GM23338 (cell line): ENCODE measurements at regions not wholly inside any gene's neighbourhood (a gene's known extent, or its start where the extent isn't known, plus 50 kb on each side); places are given as distances from the start of the nearest gene placed in this dataset.

ENCODE experiments used
- ATAC-seq: fragments of 200-7000 bp; cut with Tn5 transposase; 3 replicates; pipeline ENCODE4 v1.9.1; 2020
- DNase-seq: peaks from one replicate; pipeline ENCODE4 v3.0.0-alpha.2; 2015; ENCODE audit warnings: low spot score
- H2AFZ ChIP-seq: fragments of 200-600 bp; sonication (generic); 2 replicates; pipeline ENCODE4 v1.8.0; 2016; ENCODE audit warnings: antibody characterized with exemption, mild to moderate bottlenecking, moderate library complexity
- H3F3A ChIP-seq: fragments of 200-600 bp; sonication (generic); replicated peaks from 2 replicates; pipeline ENCODE4 v1.8.0; 2017; ENCODE audit warnings: antibody characterized with exemption, mixed run types, low read depth
- H3K27ac ChIP-seq: fragments of 200-600 bp; sonication (generic); 2 replicates; pipeline ENCODE4 v1.6.1; 2016; ENCODE audit warnings: low read depth
- H3K27me3 ChIP-seq: fragments of 200-600 bp; sonication (generic); 2 replicates; pipeline ENCODE4 v1.8.0; 2016; ENCODE audit warnings: mild to moderate bottlenecking, mixed run types, moderate library complexity; ENCODE audit not compliant: insufficient read depth
- H3K36me3 ChIP-seq: fragments of 200-600 bp; sonication (generic); 2 replicates; pipeline ENCODE4 v1.8.0; 2016; ENCODE audit warnings: mild to moderate bottlenecking; ENCODE audit not compliant: insufficient read depth
- H3K4me1 ChIP-seq: fragments of 200-600 bp; sonication (generic); 2 replicates; pipeline ENCODE4 v1.8.0; 2016; ENCODE audit warnings: mild to moderate bottlenecking, moderate library complexity; ENCODE audit not compliant: insufficient read depth
- H3K4me2 ChIP-seq: fragments of 200-600 bp; sonication (generic); 2 replicates; pipeline ENCODE4 v1.7.1; 2017; ENCODE audit warnings: mixed run types
- H3K4me3 ChIP-seq: fragments of 200-600 bp; sonication (generic); 2 replicates; pipeline ENCODE4 v1.6.1; 2016; ENCODE audit warnings: mixed run types
- H3K79me2 ChIP-seq: fragments of 200-600 bp; sonication (generic); replicated peaks from 2 replicates; pipeline ENCODE4 v1.8.0; 2017; ENCODE audit warnings: mild to moderate bottlenecking; ENCODE audit not compliant: insufficient read depth
- H3K9me2 ChIP-seq: fragments of 200-600 bp; sonication (generic); 2 replicates; pipeline ENCODE4 v1.8.0; 2017; ENCODE audit not compliant: insufficient read depth
- H4K20me1 ChIP-seq: fragments of 200-600 bp; sonication (generic); replicated peaks from 2 replicates; pipeline ENCODE4 v1.8.0; 2017; ENCODE audit warnings: mild to moderate bottlenecking; ENCODE audit not compliant: insufficient read depth
- H3K27ac Mint-ChIP-seq: 2 replicates; pipeline ENCODE4 v1.8.0; 2020; ENCODE audit warnings: inconsistent platforms, mild to moderate bottlenecking, moderate library complexity, mixed read lengths
- H3K27me3 Mint-ChIP-seq: 3 replicates; pipeline ENCODE4 v1.8.0; 2022; ENCODE audit warnings: low read depth, mild to moderate bottlenecking, moderate library complexity, mixed read lengths, inconsistent platforms; ENCODE audit not compliant: insufficient read depth, poor library complexity
- H3K36me3 Mint-ChIP-seq: 3 replicates; pipeline ENCODE4 v1.8.0; 2021; ENCODE audit warnings: low read depth, mild to moderate bottlenecking, inconsistent platforms, moderate library complexity, mixed read lengths
- H3K4me1 Mint-ChIP-seq: 3 replicates; pipeline ENCODE4 v1.8.0; 2020; ENCODE audit warnings: mild to moderate bottlenecking, inconsistent platforms, mixed read lengths
- H3K4me3 Mint-ChIP-seq: 3 replicates; pipeline ENCODE4 v1.8.0; 2021; ENCODE audit warnings: moderate library complexity, mild to moderate bottlenecking, inconsistent platforms, mixed read lengths
- H3K9me3 Mint-ChIP-seq: 3 replicates; pipeline ENCODE4 v1.8.0; 2020; ENCODE audit warnings: moderate library complexity, mild to moderate bottlenecking, inconsistent platforms, mixed read lengths
- CTCF ChIP-seq, 2 experiments: fragments of 200-600 bp in 1 of 2; sonication (generic) in 1 of 2; conservative IDR thresholded peaks; 2 replicates each; pipeline versions ENCODE4 v1.5.1 to v1.6.1; 2016 to 2017; ENCODE audit warnings: antibody characterized with exemption in 2 of 2, low read depth in 2 of 2, mild to moderate bottlenecking in 2 of 2, moderate library complexity in 1 of 2
- ETS1 ChIP-seq: IDR thresholded peaks from 2 replicates; pipeline ENCODE4 v1.6.1; 2016; ENCODE audit warnings: antibody characterized with exemption
- EZH2 ChIP-seq: fragments of 200-600 bp; sonication (generic); IDR thresholded peaks from one replicate; pipeline ENCODE4 v1.8.0; 2017; ENCODE audit warnings: antibody characterized with exemption, mild to moderate bottlenecking, low read depth; ENCODE audit not compliant: unreplicated experiment
- EZH2phosphoT487 ChIP-seq: fragments of 200-600 bp; sonication (generic); IDR thresholded peaks from one replicate; pipeline ENCODE4 v1.8.1; 2018; ENCODE audit warnings: antibody characterized with exemption; ENCODE audit not compliant: unreplicated experiment
- NANOG ChIP-seq: IDR thresholded peaks from 2 replicates; pipeline ENCODE4 v1.6.1; 2016; ENCODE audit warnings: antibody characterized with exemption, borderline replicate concordance
- POLR2AphosphoS5 ChIP-seq: IDR thresholded peaks from 2 replicates; pipeline ENCODE4 v1.6.1; 2016; ENCODE audit warnings: antibody characterized with exemption, low read depth
- REST ChIP-seq: IDR thresholded peaks from one replicate; pipeline ENCODE4 v1.6.1; 2018; ENCODE audit warnings: antibody characterized with exemption; ENCODE audit not compliant: unreplicated experiment
- STAT1 ChIP-seq: IDR thresholded peaks from one replicate; pipeline ENCODE4 v1.6.1; 2016; ENCODE audit warnings: antibody characterized with exemption; ENCODE audit not compliant: unreplicated experiment
- ZNF331 ChIP-seq: fragments of 250-450 bp; sonication (Bioruptor Pico); IDR thresholded peaks from 2 replicates; pipeline ENCODE4 v1.5.0; 2020; ENCODE audit warnings: low read depth, mild to moderate bottlenecking, moderate library complexity
- ZNF462 ChIP-seq: fragments of 250-450 bp; sonication (Bioruptor Pico); IDR thresholded peaks from 2 replicates; pipeline ENCODE4 v1.5.0; 2020; ENCODE audit warnings: mild to moderate bottlenecking, moderate library complexity

GRCh38 chrX:122972604-122973003 lies 211.5 kb upstream of the GRIA3 start:
- Histone ChIP-seq H3K27ac (no peak overlapping the region), H3K9me2 (no peaks in the 10 kb centered on the region), H3K27me3 (no peaks in the 10 kb centered on the region), H3K4me2 (no peak overlapping the region), H3F3A (no peaks in the 10 kb centered on the region), H3K36me3 (no peaks in the 10 kb centered on the region), H3K79me2 (no peaks in the 10 kb centered on the region), H4K20me1 (no peaks in the 10 kb centered on the region), H3K4me1 (no peaks in the 10 kb centered on the region), H2AFZ (no peak overlapping the region), H3K4me3 (no peak overlapping the region)
- no peaks in the 10 kb centered on the region for H3K4me1 Mint-ChIP-seq
- H3K9me3 Mint-ChIP-seq, result peaks cover 14% of the 10 kb centered on the region; the same call in 2 of the 3 replicates
- no peak overlapping the region for H3K4me3 Mint-ChIP-seq
- no peak for DNase-seq
- no peaks in the 10 kb centered on the region for H3K27me3 Mint-ChIP-seq
- H3K27ac Mint-ChIP-seq, result no peak overlapping the region
- H3K36me3 Mint-ChIP-seq, result peaks cover 6% of the 10 kb centered on the region; the same call in 2 of the 3 replicates
- no peak for ATAC-seq
- TF ChIP-seq ZNF462 (CRISPR knock-in tag) (no peak), ZNF331 (no peak), EZH2 (no peak), STAT1 (no peak), POLR2AphosphoS5 (no peak), ETS1 (no peak), NANOG (no peak), EZH2phosphoT487 (no peak), CTCF (conservative IDR thresholded peaks at IDR 0.05; ENCODE audit: low read depth in 2 of 2) (no peak), REST (no peak)
